GM19238 (cell line): ENCODE measurements at regions not wholly inside any gene's neighbourhood (a gene's known extent, or its start where the extent isn't known, plus 50 kb on each side); places are given as distances from the start of the nearest gene placed in this dataset.
"Not testable (repeated sequence)": the region's sequence is repeated elsewhere in the genome, so short reads cannot be mapped to it uniquely, and the experiment has no call there.

Experiments used
- DNase-seq: peaks from one replicate; pipeline ENCODE4 v3.0.0; 2011; ENCODE audit warnings: low spot score; ENCODE audit not compliant: insufficient read length

GRCh38 chr1:43108080-43108479 is 64.0 kb downstream of the EBNA1BP2 start:
- DNase-seq, result no peak

- no peak for DNase-seq
Observed at GRCh38 chr1:43107664-43108063, 64.4 kb downstream of the EBNA1BP2 start.

GRCh38 chr1:43104027-43104763 is 67.9 kb downstream of the EBNA1BP2 start:
- DNase-seq, result no peak

GRCh38 chr1:43101061-43101460 is 71.0 kb downstream of the EBNA1BP2 start:
- no peak for DNase-seq

- DNase-seq, result no peak
Observed at GRCh38 chr1:43098200-43098599, 73.9 kb downstream of the EBNA1BP2 start.

- not testable (repeated sequence) for DNase-seq
Observed at GRCh38 chr1:43096528-43096927, 75.6 kb downstream of the EBNA1BP2 start.

GRCh38 chr1:43090812-43091211 is 81.3 kb downstream of the EBNA1BP2 start:
- DNase-seq, result not testable (repeated sequence)

- not testable (repeated sequence) for DNase-seq
Observed at GRCh38 chr1:43090157-43090556, 81.9 kb downstream of the EBNA1BP2 start.

GRCh38 chr1:43083375-43083891 is 88.7 kb downstream of the EBNA1BP2 start:
- no peak for DNase-seq

GRCh38 chr1:43082740-43083139 is 89.3 kb downstream of the EBNA1BP2 start:
- no peak for DNase-seq

- DNase-seq, result no peak
Observed at GRCh38 chr1:43077273-43077672, 94.8 kb downstream of the EBNA1BP2 start.

GRCh38 chr1:43074709-43075108 is 97.4 kb downstream of the EBNA1BP2 start:
- no peak for DNase-seq

GRCh38 chr1:43074244-43074643 is 97.8 kb downstream of the EBNA1BP2 start:
- DNase-seq, result no peak

GRCh38 chr1:43073490-43074230 is 98.4 kb downstream of the EBNA1BP2 start:
- peak; percentile 51 for DNase-seq

GRCh38 chr1:43072314-43072713 is 99.8 kb downstream of the EBNA1BP2 start:
- DNase-seq, result no peak

GRCh38 chr1:43071241-43071640 is 100.8 kb downstream of the EBNA1BP2 start:
- DNase-seq, result no peak

- no peak for DNase-seq
Observed at GRCh38 chr1:43069461-43070050, 102.5 kb downstream of the EBNA1BP2 start.

- DNase-seq, result no peak
Observed at GRCh38 chr1:43068911-43069310, 103.2 kb downstream of the EBNA1BP2 start.

- no peak for DNase-seq
Observed at GRCh38 chr1:43067977-43068751, 103.9 kb downstream of the EBNA1BP2 start.

GRCh38 chr1:43067233-43067745 is 104.8 kb downstream of the EBNA1BP2 start:
- DNase-seq, result no peak

- no peak for DNase-seq
Observed at GRCh38 chr1:43066578-43066977, 105.5 kb downstream of the EBNA1BP2 start.
